Myocyte (in vitro differentiated cells): ENCODE measurements at regions not wholly inside any gene's neighbourhood (a gene's known extent, or its start where the extent isn't known, plus 50 kb on each side); places are given as distances from the start of the nearest gene placed in this dataset.

Source experiments
- DNase-seq: peaks from one replicate; pipeline ENCODE4 v3.0.0-alpha.2; 2012; ENCODE audit warnings: low read depth

- no peak for DNase-seq
Measured at GRCh38 chr15:92304223-92304975, 89.3 kb upstream of the ST8SIA2 start.

GRCh38 chr15:92305343-92305742, 88.3 kb upstream of the ST8SIA2 start:
- DNase-seq = no peak

- no peak for DNase-seq
Measured at GRCh38 chr15:92306663-92307062, 87.0 kb upstream of the ST8SIA2 start.

GRCh38 chr15:92315144-92315543, 78.5 kb upstream of the ST8SIA2 start:
- no peak for DNase-seq

- no peak for DNase-seq
Measured at GRCh38 chr15:92315595-92316211, 78.0 kb upstream of the ST8SIA2 start.

GRCh38 chr15:92316586-92317295, 76.9 kb upstream of the ST8SIA2 start:
- DNase-seq = peak; percentile 81

GRCh38 chr15:92320012-92320699, 73.5 kb upstream of the ST8SIA2 start:
- no peak for DNase-seq

GRCh38 chr15:92322566-92323355, 70.9 kb upstream of the ST8SIA2 start:
- DNase-seq = peak; percentile 47

- DNase-seq = no peak
Measured at GRCh38 chr15:92323525-92323924, 70.2 kb upstream of the ST8SIA2 start.

- DNase-seq = no peak
Measured at GRCh38 chr15:92324101-92324963, 69.3 kb upstream of the ST8SIA2 start.

GRCh38 chr15:92326236-92326635, 67.4 kb upstream of the ST8SIA2 start:
- no peak for DNase-seq

- no peak for DNase-seq
Measured at GRCh38 chr15:92327033-92327432, 66.6 kb upstream of the ST8SIA2 start.

- DNase-seq = no peak
Measured at GRCh38 chr15:92328207-92328606, 65.5 kb upstream of the ST8SIA2 start.

GRCh38 chr15:92332125-92332899, 61.4 kb upstream of the ST8SIA2 start:
- no peak for DNase-seq

- DNase-seq = no peak
Measured at GRCh38 chr15:92333709-92334108, 60.0 kb upstream of the ST8SIA2 start.

GRCh38 chr15:92336419-92336987, 57.2 kb upstream of the ST8SIA2 start:
- DNase-seq = no peak

GRCh38 chr15:92339361-92339760, 54.3 kb upstream of the ST8SIA2 start:
- DNase-seq = no peak
